Mesendoderm (in vitro differentiated cells): ENCODE measurements at regions not wholly inside any gene's neighbourhood (a gene's known extent, or its start where the extent isn't known, plus 50 kb on each side); places are given as distances from the start of the nearest gene placed in this dataset.

Source experiments
- DNase-seq: peaks from one replicate; pipeline ENCODE4 v3.0.0; 2013
- H2AK5ac ChIP-seq: 2 replicates; pipeline ENCODE4 v1.6.1; 2013; ENCODE audit warnings: low read length, inconsistent platforms
- H2BK120ac ChIP-seq: 2 replicates; pipeline ENCODE4 v1.6.1; 2013; ENCODE audit warnings: low read depth, mild to moderate bottlenecking, low read length, moderate library complexity, mixed read lengths
- H2BK15ac ChIP-seq: replicated peaks from 2 replicates; pipeline ENCODE4 v1.6.1; 2013; ENCODE audit warnings: low read depth, mild to moderate bottlenecking, moderate library complexity
- H2BK5ac ChIP-seq: 2 replicates; pipeline ENCODE4 v1.6.1; 2013; ENCODE audit warnings: low read length, inconsistent platforms
- H3K18ac ChIP-seq: 2 replicates; pipeline ENCODE4 v1.6.1; 2013; ENCODE audit warnings: mild to moderate bottlenecking, low read length, mixed read lengths
- H3K23ac ChIP-seq: one replicate; pipeline ENCODE4 v1.6.1; 2013; ENCODE audit warnings: low read length
- H3K27ac ChIP-seq: 2 replicates; pipeline ENCODE4 v1.5.1; 2013; ENCODE audit warnings: low read depth, mild to moderate bottlenecking, inconsistent platforms, low read length, moderate library complexity
- H3K27me3 ChIP-seq: 2 replicates; pipeline ENCODE4 v1.6.1; 2013; ENCODE audit warnings: low read length, control low read depth, mild to moderate bottlenecking, inconsistent platforms; ENCODE audit not compliant: insufficient read depth, poor library complexity
- H3K36me3 ChIP-seq: 2 replicates; pipeline ENCODE4 v1.6.1; 2013; ENCODE audit warnings: low read length, inconsistent platforms; ENCODE audit not compliant: control insufficient read depth, insufficient read depth
- H3K4ac ChIP-seq: one replicate; pipeline ENCODE4 v1.6.1; 2013; ENCODE audit warnings: low read depth, mild to moderate bottlenecking, low read length, moderate library complexity
- H3K4me1 ChIP-seq: 2 replicates; pipeline ENCODE4 v1.6.1; 2013; ENCODE audit warnings: low read depth, low read length, inconsistent platforms; ENCODE audit not compliant: control insufficient read depth
- H3K4me2 ChIP-seq: 2 replicates; pipeline ENCODE4 v1.6.1; 2013; ENCODE audit warnings: low read length
- H3K4me3 ChIP-seq: 2 replicates; pipeline ENCODE4 v1.5.1; 2013; ENCODE audit warnings: mild to moderate bottlenecking, low read length
- H3K56ac ChIP-seq: one replicate; pipeline ENCODE4 v1.6.1; 2013; ENCODE audit warnings: low read length
- H3K79me1 ChIP-seq: 2 replicates; pipeline ENCODE4 v1.6.1; 2013; ENCODE audit warnings: low read length, inconsistent platforms
- H3K79me2 ChIP-seq: 2 replicates; pipeline ENCODE4 v1.6.1; 2013; ENCODE audit warnings: mild to moderate bottlenecking, low read length; ENCODE audit not compliant: control insufficient read depth, insufficient read depth
- H3K9ac ChIP-seq: 2 replicates; pipeline ENCODE4 v1.6.1; 2013; ENCODE audit warnings: low read length, inconsistent platforms
- H4K5ac ChIP-seq: one replicate; pipeline ENCODE4 v1.6.1; 2013; ENCODE audit warnings: low read length
- H4K8ac ChIP-seq: one replicate; pipeline ENCODE4 v1.6.1; 2013; ENCODE audit warnings: low read depth, mild to moderate bottlenecking, control low read depth, low read length, moderate library complexity
- WGBS: extraction: QIAGEN DNeasy Blood & Tissue Kit; methylation state at CpG from one replicate; pipeline ENCODE4 v1.1.7; 2013; ENCODE audit warnings: low lambda C conversion rate, missing lambda C conversion rate; ENCODE audit not compliant: insufficient coverage; ENCODE audit errors: extremely low coverage; 5-methylcytosine and 5-hydroxymethylcytosine counted together

DNA sequence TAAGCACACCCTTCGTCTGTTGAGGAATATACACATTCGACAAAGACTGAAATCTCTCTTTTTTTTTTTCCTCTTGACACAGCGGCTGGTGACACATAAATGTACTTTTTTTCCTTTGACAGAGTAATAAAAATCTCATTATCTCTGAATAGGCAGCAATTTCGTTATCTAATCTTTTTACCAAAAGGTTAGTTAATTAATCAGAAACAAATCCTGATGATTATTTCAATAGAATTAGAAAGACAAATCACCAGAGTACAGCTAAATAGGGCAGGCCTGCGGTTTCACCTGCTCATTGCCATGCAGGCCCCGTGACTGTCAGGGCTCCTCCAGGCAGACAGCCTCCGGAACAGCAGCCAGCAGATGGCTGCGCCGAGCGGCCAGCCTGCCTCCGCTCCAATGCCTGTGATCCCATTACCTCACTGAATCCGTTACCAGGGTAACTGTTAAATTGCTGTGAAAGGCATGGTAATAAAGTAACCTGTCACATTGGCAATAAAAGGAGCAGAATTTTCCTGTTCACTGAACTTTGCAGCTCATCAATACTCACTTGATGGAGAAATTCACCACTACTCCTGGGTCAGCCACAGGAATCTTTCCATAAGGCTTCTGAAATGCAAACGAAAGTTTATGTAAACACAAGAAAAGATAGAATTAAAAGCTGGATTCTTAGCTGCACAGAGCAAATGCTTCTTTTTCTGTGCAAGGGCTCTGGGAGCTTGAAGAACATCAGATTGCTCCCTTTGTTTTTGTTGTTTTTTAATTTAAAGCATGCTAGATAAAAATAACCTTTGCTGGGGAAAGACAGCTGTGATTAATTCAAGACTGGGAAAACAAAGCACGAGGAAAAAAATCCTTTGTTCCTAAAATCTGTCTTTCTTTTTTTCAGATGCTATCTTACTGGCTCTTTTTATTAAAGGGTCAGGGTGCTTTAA is 666.4 kb upstream of the ZNF608 start:
- H2BK5ac ChIP-seq, result no peak overlapping the region
- no peaks in the 10 kb centered on the region for H3K79me2 ChIP-seq
- H3K9ac ChIP-seq, result no peak overlapping the region
- no peak overlapping the region for H3K27ac ChIP-seq
- no peaks in the 10 kb centered on the region for H3K27me3 ChIP-seq
- no CpG with 5 or more reads among the region's 14 CpGs for WGBS
- H3K4me2 ChIP-seq, result no peak overlapping the region
- H2BK120ac ChIP-seq, result no peak overlapping the region
- H3K18ac ChIP-seq, result no peak overlapping the region
- no peak overlapping the region for H3K4ac ChIP-seq
- no peaks in the 10 kb centered on the region for H3K79me1 ChIP-seq
- H3K4me3 ChIP-seq, result no peak overlapping the region
- H2BK15ac ChIP-seq, result no peak overlapping the region
- H3K56ac ChIP-seq, result no peak overlapping the region
- H2AK5ac ChIP-seq, result no peak overlapping the region
- no peak overlapping the region for H4K5ac ChIP-seq
- no peak overlapping the region for H3K23ac ChIP-seq
- H3K4me1 ChIP-seq, result peaks cover 6% of the 10 kb centered on the region
- H4K8ac ChIP-seq, result no peak overlapping the region
- H3K36me3 ChIP-seq, result no peaks in the 10 kb centered on the region
- peak; percentile 96 for DNase-seq

- peak; percentile 18 for DNase-seq
Measured at GRCh38 chr5:125413496-125414274, 667.2 kb upstream of the ZNF608 start.

DNA sequence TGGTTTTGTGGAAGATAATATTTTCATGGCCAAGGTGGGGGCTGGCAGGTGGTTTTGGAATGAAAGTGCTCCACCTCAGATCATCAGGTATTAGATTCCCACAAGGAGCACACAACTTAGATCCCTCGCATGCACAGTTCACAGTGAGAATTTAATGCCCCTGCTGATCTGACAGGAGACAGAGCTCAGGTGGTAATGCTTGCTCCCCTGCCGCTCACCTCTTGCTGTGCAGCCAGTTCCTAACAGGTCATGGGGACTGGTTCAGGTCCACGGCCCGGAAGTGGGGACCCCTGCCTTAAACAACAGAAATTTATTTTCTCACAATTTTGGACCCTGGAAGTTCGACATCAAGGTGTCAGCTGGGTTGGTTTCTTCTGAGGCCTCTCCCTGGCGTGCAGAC is 668.7 kb upstream of the ZNF608 start:
- no peaks in the 10 kb centered on the region for H3K79me1 ChIP-seq
- H2BK15ac ChIP-seq, result no peak overlapping the region
- H2AK5ac ChIP-seq, result no peak overlapping the region
- H2BK5ac ChIP-seq, result no peak overlapping the region
- H3K4ac ChIP-seq, result no peak overlapping the region
- H3K27me3 ChIP-seq, result no peaks in the 10 kb centered on the region
- no peak overlapping the region for H3K9ac ChIP-seq
- WGBS, result no CpG with 5 or more reads among the region's 6 CpGs
- H3K36me3 ChIP-seq, result no peaks in the 10 kb centered on the region
- H3K4me1 ChIP-seq, result peaks cover 6% of the 10 kb centered on the region
- no peak overlapping the region for H4K5ac ChIP-seq
- no peak overlapping the region for H3K56ac ChIP-seq
- H3K27ac ChIP-seq, result no peak overlapping the region
- no peaks in the 10 kb centered on the region for H3K79me2 ChIP-seq
- no peak overlapping the region for H3K4me2 ChIP-seq
- no peak overlapping the region for H3K23ac ChIP-seq
- no peak overlapping the region for H4K8ac ChIP-seq
- no peak overlapping the region for H3K18ac ChIP-seq
- no peak for DNase-seq
- H2BK120ac ChIP-seq, result no peak overlapping the region
- H3K4me3 ChIP-seq, result no peak overlapping the region

More at GRCh38 chr5:125413496-125414274, 667.2 kb upstream of the ZNF608 start:
- Histone ChIP-seq H2AK5ac (no peak overlapping the region), H3K27ac (no peak overlapping the region), H3K18ac (no peak overlapping the region), H4K5ac (no peak overlapping the region), H3K23ac (no peak overlapping the region), H2BK5ac (no peak overlapping the region), H2BK15ac (peak overlapping the region; percentile 19), H3K4me2 (no peak overlapping the region), H3K27me3 (no peaks in the 10 kb centered on the region), H3K9ac (no peak overlapping the region), H2BK120ac (no peak overlapping the region), H3K4ac (no peak overlapping the region), H3K36me3 (no peaks in the 10 kb centered on the region), H4K8ac (no peak overlapping the region), H3K56ac (no peak overlapping the region), H3K4me1 (peaks cover 6% of the 10 kb centered on the region), H3K79me1 (no peaks in the 10 kb centered on the region), H3K4me3 (no peak overlapping the region), H3K79me2 (no peaks in the 10 kb centered on the region)
- no CpG with 5 or more reads among the region's 3 CpGs for WGBS

DNA sequence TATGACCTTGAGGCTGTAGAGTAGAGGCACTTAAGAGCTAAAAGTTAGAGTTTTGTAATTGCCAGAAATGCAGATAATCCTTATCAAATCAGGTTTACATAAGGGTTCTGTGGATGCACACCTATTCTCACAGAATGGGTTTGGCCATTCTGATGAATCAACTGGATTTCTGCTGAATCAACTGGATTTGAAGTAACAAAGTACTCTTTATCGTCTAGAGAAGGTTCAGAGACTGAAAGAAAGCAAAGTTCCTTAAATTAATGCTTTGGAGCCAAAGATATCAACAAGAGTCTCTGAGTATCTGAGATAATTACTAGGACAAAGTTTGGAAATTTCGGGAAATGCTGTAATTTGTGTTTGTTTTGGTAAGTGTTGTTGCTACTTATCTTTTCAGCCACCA is 669.6 kb upstream of the ZNF608 start:
- no peak overlapping the region for H3K23ac ChIP-seq
- H3K27me3 ChIP-seq, result no peaks in the 10 kb centered on the region
- WGBS, result no CpG with 5 or more reads among the region's 2 CpGs
- peaks cover 6% of the 10 kb centered on the region for H3K4me1 ChIP-seq
- no peak overlapping the region for H4K5ac ChIP-seq
- no peaks in the 10 kb centered on the region for H3K79me1 ChIP-seq
- H3K9ac ChIP-seq, result no peak overlapping the region
- H2BK5ac ChIP-seq, result no peak overlapping the region
- no peak for DNase-seq
- H3K18ac ChIP-seq, result no peak overlapping the region
- H4K8ac ChIP-seq, result no peak overlapping the region
- no peak overlapping the region for H2BK15ac ChIP-seq
- H2AK5ac ChIP-seq, result no peak overlapping the region
- H3K56ac ChIP-seq, result no peak overlapping the region
- H3K4me3 ChIP-seq, result no peak overlapping the region
- no peak overlapping the region for H2BK120ac ChIP-seq
- no peaks in the 10 kb centered on the region for H3K79me2 ChIP-seq
- no peak overlapping the region for H3K4ac ChIP-seq
- no peak overlapping the region for H3K4me2 ChIP-seq
- H3K27ac ChIP-seq, result no peak overlapping the region
- H3K36me3 ChIP-seq, result no peaks in the 10 kb centered on the region

GRCh38 chr5:125421006-125421405 is 674.6 kb upstream of the ZNF608 start:
- Histone ChIP-seq H2BK5ac (no peak overlapping the region), H2BK120ac (no peak overlapping the region), H2AK5ac (no peak overlapping the region), H3K36me3 (no peaks in the 10 kb centered on the region), H3K79me1 (no peaks in the 10 kb centered on the region), H3K27ac (no peak overlapping the region), H3K9ac (no peak overlapping the region), H3K4me1 (no peaks in the 10 kb centered on the region), H4K5ac (no peak overlapping the region), H2BK15ac (no peak overlapping the region), H3K23ac (no peak overlapping the region), H4K8ac (no peak overlapping the region), H3K79me2 (no peaks in the 10 kb centered on the region), H3K4me3 (no peak overlapping the region), H3K4ac (no peak overlapping the region), H3K56ac (no peak overlapping the region), H3K4me2 (no peak overlapping the region), H3K27me3 (no peaks in the 10 kb centered on the region), H3K18ac (no peak overlapping the region)
- WGBS, result no CpG with 5 or more reads among the region's 2 CpGs
- no peak for DNase-seq
